ENCODE measurements at regions not wholly inside any gene's neighbourhood (a gene's known extent, or its start where the extent isn't known, plus 50 kb on each side); places are given as distances from the start of the nearest gene placed in this dataset.

GRCh38 chr10:55024713-55025112 lies 223.7 kb upstream of the PCDH15 start:
- DNase-seq (ENCODE audit: low spot score), result no peak
- FAIRE-seq, result no peak

GRCh38 chr10:55019439-55019838 lies 218.4 kb upstream of the PCDH15 start:
- FAIRE-seq (no peak), DNase-seq (ENCODE audit: low spot score) (no peak)

GRCh38 chr10:55013318-55013717 lies 212.3 kb upstream of the PCDH15 start:
- no peak for DNase-seq (ENCODE audit: low spot score)
- FAIRE-seq, result no peak

- FAIRE-seq (no peak), DNase-seq (ENCODE audit: low spot score) (no peak)
These were observed 201.4 kb upstream of the PCDH15 start for GRCh38 chr10:55002420-55002819.

GRCh38 chr10:55001422-55001821 lies 200.4 kb upstream of the PCDH15 start:
- FAIRE-seq, result no peak
- DNase-seq (ENCODE audit: low spot score), result no peak

GRCh38 chr10:54993148-54993547 lies 192.1 kb upstream of the PCDH15 start:
- DNase-seq (ENCODE audit: low spot score), result no peak

GRCh38 chr10:54985732-54986131 lies 184.7 kb upstream of the PCDH15 start:
- DNase-seq (ENCODE audit: low spot score), result no peak
- peak; percentile 42 for FAIRE-seq

More at GRCh38 chr10:54993148-54993547, 192.1 kb upstream of the PCDH15 start:
- FAIRE-seq, result no peak

GRCh38 chr10:54983255-54983654 lies 182.2 kb upstream of the PCDH15 start:
- FAIRE-seq, result no peak
- no peak for DNase-seq (ENCODE audit: low spot score)

- no peak for FAIRE-seq
- no peak for DNase-seq (ENCODE audit: low spot score)
These were observed 161.3 kb upstream of the PCDH15 start for GRCh38 chr10:54962134-54962900.

GRCh38 chr10:54961040-54961439 lies 160.0 kb upstream of the PCDH15 start:
- DNase-seq (ENCODE audit: low spot score) (no peak), FAIRE-seq (no peak)

GRCh38 chr10:54958844-54959243 lies 157.8 kb upstream of the PCDH15 start:
- FAIRE-seq (no peak), DNase-seq (ENCODE audit: low spot score) (no peak)

- no peak for FAIRE-seq
- DNase-seq (ENCODE audit: low spot score), result no peak
These were observed 146.6 kb upstream of the PCDH15 start for GRCh38 chr10:54947605-54948004.

GRCh38 chr10:54940418-54940817 lies 139.4 kb upstream of the PCDH15 start:
- FAIRE-seq (no peak), DNase-seq (ENCODE audit: low spot score) (no peak)

GRCh38 chr10:54914049-54914448 lies 113.0 kb upstream of the PCDH15 start:
- no peak for FAIRE-seq

GRCh38 chr10:54909165-54909564 lies 108.1 kb upstream of the PCDH15 start:
- FAIRE-seq (no peak), DNase-seq (ENCODE audit: low spot score) (no peak)

More at GRCh38 chr10:54914049-54914448, 113.0 kb upstream of the PCDH15 start:
- no peak for DNase-seq (ENCODE audit: low spot score)

GRCh38 chr10:54908019-54908418 lies 107.0 kb upstream of the PCDH15 start:
- DNase-seq (ENCODE audit: low spot score), result no peak
- FAIRE-seq, result no peak

GRCh38 chr10:54906940-54907339 lies 105.9 kb upstream of the PCDH15 start:
- DNase-seq (ENCODE audit: low spot score) (no peak), FAIRE-seq (no peak)

GRCh38 chr10:54905578-54906192 lies 104.7 kb upstream of the PCDH15 start:
- FAIRE-seq (no peak), DNase-seq (ENCODE audit: low spot score) (no peak)

- FAIRE-seq (no peak), DNase-seq (ENCODE audit: low spot score) (no peak)
These were observed 103.8 kb upstream of the PCDH15 start for GRCh38 chr10:54904833-54905232.

- DNase-seq (ENCODE audit: low spot score) (no peak), FAIRE-seq (no peak)
These were observed 102.7 kb upstream of the PCDH15 start for GRCh38 chr10:54903745-54904144.

- DNase-seq (ENCODE audit: low spot score), result no peak
- no peak for FAIRE-seq
These were observed 99.6 kb upstream of the PCDH15 start for GRCh38 chr10:54900584-54900983.

GRCh38 chr10:54880996-54881395 lies 80.0 kb upstream of the PCDH15 start:
- DNase-seq (ENCODE audit: low spot score) (no peak), FAIRE-seq (no peak)

- FAIRE-seq, result no peak
- no peak for DNase-seq (ENCODE audit: low spot score)
These were observed 68.0 kb upstream of the PCDH15 start for GRCh38 chr10:54869022-54869421.
